Caco-2 (cell line): ENCODE measurements at regions not wholly inside any gene's neighbourhood (a gene's known extent, or its start where the extent isn't known, plus 50 kb on each side); places are given as distances from the start of the nearest gene placed in this dataset.

Experiments
- BruUV-seq: library from RNA; stranded (reverse); fragments of 400-500 nt; replicated peaks from 2 replicates; lab custom pipeline; 2021; lab: Mats Ljungman, UMichigan
- CTCF ChIA-PET: fragments of 300-600 bp; sonication (Branson Sonifier 250); formaldehyde crosslinking; loops from one replicate; lab custom pipeline; 2022; ENCODE audit warnings: antibody characterized with exemption; lab: Charles Lee
- POLR2A ChIA-PET: fragments of 300-600 bp; sonication (Branson Sonifier 250); formaldehyde crosslinking; loops from one replicate; lab custom pipeline; 2022; ENCODE audit warnings: antibody characterized with exemption; lab: Charles Lee
- DNase-seq, 2 experiments: peaks; one replicate each; pipeline versions ENCODE4 v3.0.0 to v3.0.0-alpha.2; 2020 to 2022
- H3K27me3 ChIP-seq: replicated peaks from 2 replicates; pipeline ENCODE4 v1.6.0; 2011; ENCODE audit warnings: low read length; ENCODE audit not compliant: control insufficient read depth, insufficient read depth
- H3K36me3 ChIP-seq: 2 replicates; pipeline ENCODE4 v1.5.1; 2011; ENCODE audit warnings: low read length; ENCODE audit not compliant: control insufficient read depth, insufficient read depth
- H3K4me1 ChIP-seq: fragments of 250-450 bp; sonication (Bioruptor Pico); 2 replicates; pipeline ENCODE4 v1.5.1; 2020; ENCODE audit warnings: mild to moderate bottlenecking
- H3K4me3 ChIP-seq: 2 replicates; pipeline ENCODE4 v1.5.1; 2011; ENCODE audit warnings: low read depth, mild to moderate bottlenecking, control low read depth, low read length
- H3K9me3 ChIP-seq: fragments of 250-450 bp; sonication (Bioruptor Pico); 2 replicates; pipeline ENCODE4 v1.5.1; 2020; ENCODE audit warnings: mild to moderate bottlenecking, moderate library complexity
- H3K27ac Mint-ChIP-seq: one replicate; pipeline ENCODE4 v1.8.0; 2022; ENCODE audit warnings: mixed read lengths; ENCODE audit not compliant: unreplicated experiment
- H3K27me3 Mint-ChIP-seq: one replicate; pipeline ENCODE4 v1.8.0; 2022; ENCODE audit warnings: mixed read lengths; ENCODE audit not compliant: insufficient read depth, unreplicated experiment
- H3K36me3 Mint-ChIP-seq: one replicate; pipeline ENCODE4 v1.8.0; 2022; ENCODE audit warnings: mild to moderate bottlenecking, mixed read lengths; ENCODE audit not compliant: insufficient read depth, unreplicated experiment
- H3K4me1 Mint-ChIP-seq: one replicate; pipeline ENCODE4 v1.8.0; 2022; ENCODE audit warnings: low read depth, mixed read lengths; ENCODE audit not compliant: unreplicated experiment
- H3K4me3 Mint-ChIP-seq: one replicate; pipeline ENCODE4 v1.8.0; 2022; ENCODE audit warnings: mild to moderate bottlenecking, moderate library complexity, mixed read lengths; ENCODE audit not compliant: unreplicated experiment
- H3K9me3 Mint-ChIP-seq: one replicate; pipeline ENCODE4 v1.8.0; 2022; ENCODE audit warnings: mixed read lengths; ENCODE audit not compliant: unreplicated experiment
- intact Hi-C: fragments of 100-400 bp; cut with micrococcal nuclease; formaldehyde crosslinking; loops from one replicate; pipeline ENCODE4 v1.10.0; 2022; ENCODE audit not compliant: unreplicated experiment
- TF ChIP-seq, protein P1 (sequence below), 2 experiments: fragments of 200-600 bp in 1 of 2; IDR thresholded peaks; 1 replicate in 1 of 2; 2 replicates in 1 of 2; pipeline versions ENCODE4 v1.5.1 to v1.8.0; 2011 to 2022; ENCODE audit warnings: antibody characterized with exemption in 1 of 2, control low read depth in 1 of 2, inconsistent platforms in 1 of 2, low read depth in 1 of 2, low read length in 1 of 2, mild to moderate bottlenecking in 1 of 2, moderate library complexity in 1 of 2; ENCODE audit not compliant: insufficient read depth in 1 of 2, severe bottlenecking in 1 of 2, unreplicated experiment in 1 of 2

GRCh38 chr20:56994006-56994405, 272.4 kb downstream of the BMP7 start:
- no peaks in the 10 kb centered on the region for H3K27me3 ChIP-seq
- Mint-ChIP-seq H3K36me3 (peaks cover 7% of the 10 kb centered on the region), H3K4me3 (no peak overlapping the region), H3K4me1 (peaks cover 13% of the 10 kb centered on the region), H3K27me3 (no peaks in the 10 kb centered on the region), H3K9me3 (peaks cover 11% of the 10 kb centered on the region), H3K27ac (no peak overlapping the region)
- H3K9me3 ChIP-seq, result peaks cover 13% of the 10 kb centered on the region
- intact Hi-C loops, result no loop called here
- peaks cover 11% of the 10 kb centered on the region for H3K4me1 ChIP-seq
- ChIA-PET POLR2A (no interaction called here), CTCF (interaction anchor here (0.6 to 2.2 kb wide), 7 partner anchors 20 to 443 kb away, joined by 3 to 7 read pairs (median 4); no protein-coding TSS in a partner anchor)
- no peak overlapping the region for H3K4me3 ChIP-seq
- BruUV-seq, result no TSS peak
- DNase-seq, result no peak
- no peaks in the 10 kb centered on the region for H3K36me3 ChIP-seq
- TF ChIP-seq, protein P1, sequence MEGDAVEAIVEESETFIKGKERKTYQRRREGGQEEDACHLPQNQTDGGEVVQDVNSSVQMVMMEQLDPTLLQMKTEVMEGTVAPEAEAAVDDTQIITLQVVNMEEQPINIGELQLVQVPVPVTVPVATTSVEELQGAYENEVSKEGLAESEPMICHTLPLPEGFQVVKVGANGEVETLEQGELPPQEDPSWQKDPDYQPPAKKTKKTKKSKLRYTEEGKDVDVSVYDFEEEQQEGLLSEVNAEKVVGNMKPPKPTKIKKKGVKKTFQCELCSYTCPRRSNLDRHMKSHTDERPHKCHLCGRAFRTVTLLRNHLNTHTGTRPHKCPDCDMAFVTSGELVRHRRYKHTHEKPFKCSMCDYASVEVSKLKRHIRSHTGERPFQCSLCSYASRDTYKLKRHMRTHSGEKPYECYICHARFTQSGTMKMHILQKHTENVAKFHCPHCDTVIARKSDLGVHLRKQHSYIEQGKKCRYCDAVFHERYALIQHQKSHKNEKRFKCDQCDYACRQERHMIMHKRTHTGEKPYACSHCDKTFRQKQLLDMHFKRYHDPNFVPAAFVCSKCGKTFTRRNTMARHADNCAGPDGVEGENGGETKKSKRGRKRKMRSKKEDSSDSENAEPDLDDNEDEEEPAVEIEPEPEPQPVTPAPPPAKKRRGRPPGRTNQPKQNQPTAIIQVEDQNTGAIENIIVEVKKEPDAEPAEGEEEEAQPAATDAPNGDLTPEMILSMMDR (IDR thresholded peaks at IDR 0.05; ENCODE audit: insufficient read depth in 1 of 2, low read depth in 1 of 2, low read length in 1 of 2, severe bottlenecking in 1 of 2, unreplicated experiment in 1 of 2), result no peak

DNA sequence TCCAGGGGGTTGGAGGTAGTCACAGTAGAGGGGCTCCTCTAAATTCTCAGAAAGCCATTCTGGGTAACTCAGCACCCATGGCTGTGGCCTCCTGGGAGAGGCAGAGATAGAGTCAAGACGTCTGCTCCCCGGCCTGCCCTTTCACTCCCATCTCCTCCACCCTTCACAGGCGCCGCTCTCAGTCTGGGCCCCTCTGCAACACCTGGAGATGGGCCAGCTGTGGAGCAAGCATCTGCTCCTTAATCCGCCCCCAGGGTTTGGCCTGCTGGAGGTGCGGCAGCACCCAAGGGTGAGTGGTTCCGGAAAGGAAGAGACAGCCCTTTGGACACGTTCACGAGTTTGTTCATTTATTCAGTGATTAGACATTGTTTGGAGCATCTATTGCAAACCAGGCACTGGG, 271.3 kb downstream of the BMP7 start:
- ChIA-PET CTCF (interaction anchor here (0.8 to 2.2 kb wide), 4 partner anchors 13 to 445 kb away, joined by 3 to 5 read pairs (median 4); no protein-coding TSS in a partner anchor), POLR2A (no interaction called here)
- H3K27ac Mint-ChIP-seq, result no peak overlapping the region
- H3K36me3 Mint-ChIP-seq, result peaks cover 7% of the 10 kb centered on the region
- peaks cover 17% of the 10 kb centered on the region for H3K9me3 Mint-ChIP-seq
- no peak for DNase-seq
- H3K4me3 ChIP-seq, result no peak overlapping the region
- H3K4me3 Mint-ChIP-seq, result no peak overlapping the region
- H3K36me3 ChIP-seq, result no peaks in the 10 kb centered on the region
- H3K27me3 ChIP-seq, result no peaks in the 10 kb centered on the region
- TF ChIP-seq, protein P1 (IDR thresholded peaks at IDR 0.05; ENCODE audit: insufficient read depth in 1 of 2, low read depth in 1 of 2, low read length in 1 of 2, severe bottlenecking in 1 of 2, unreplicated experiment in 1 of 2), result no peak
- intact Hi-C loops, result loop anchor here (1.0 kb wide), 1 partner anchor 445 kb away; no protein-coding TSS in a partner anchor
- H3K27me3 Mint-ChIP-seq, result no peaks in the 10 kb centered on the region
- H3K4me1 Mint-ChIP-seq, result peaks cover 13% of the 10 kb centered on the region
- BruUV-seq, result no TSS peak
- H3K9me3 ChIP-seq, result peaks cover 22% of the 10 kb centered on the region
- peaks cover 11% of the 10 kb centered on the region for H3K4me1 ChIP-seq

GRCh38 chr20:56995635-56996075, 270.8 kb downstream of the BMP7 start:
- TF ChIP-seq, protein P1 (IDR thresholded peaks at IDR 0.05; ENCODE audit: insufficient read depth in 1 of 2, low read depth in 1 of 2, low read length in 1 of 2, severe bottlenecking in 1 of 2, unreplicated experiment in 1 of 2), result peak; percentile 75 to 95
- H3K4me1 ChIP-seq, result peaks cover 11% of the 10 kb centered on the region
- CTCF ChIA-PET, result interaction anchor here (0.8 to 2.2 kb wide), 4 partner anchors 12 to 445 kb away, joined by 3 to 5 read pairs (median 4); no protein-coding TSS in a partner anchor
- peaks cover 17% of the 10 kb centered on the region for H3K9me3 Mint-ChIP-seq
- no TSS peak for BruUV-seq
- H3K4me1 Mint-ChIP-seq, result peaks cover 13% of the 10 kb centered on the region
- POLR2A ChIA-PET, result no interaction called here
- no peaks in the 10 kb centered on the region for H3K27me3 ChIP-seq
- no peaks in the 10 kb centered on the region for H3K36me3 ChIP-seq
- intact Hi-C loops, result loop anchor here (1.0 kb wide), 1 partner anchor 445 kb away; no protein-coding TSS in a partner anchor
- peak; percentile 73 to 74 for DNase-seq
- H3K9me3 ChIP-seq, result peaks cover 22% of the 10 kb centered on the region
- no peak overlapping the region for H3K27ac Mint-ChIP-seq
- no peak overlapping the region for H3K4me3 Mint-ChIP-seq
- no peak overlapping the region for H3K4me3 ChIP-seq
- no peaks in the 10 kb centered on the region for H3K27me3 Mint-ChIP-seq
- peaks cover 7% of the 10 kb centered on the region for H3K36me3 Mint-ChIP-seq
